ENCODE measurements at regions not wholly inside any gene's neighbourhood (a gene's known extent, or its start where the extent isn't known, plus 50 kb on each side); places are given as distances from the start of the nearest gene placed in this dataset.

DNA sequence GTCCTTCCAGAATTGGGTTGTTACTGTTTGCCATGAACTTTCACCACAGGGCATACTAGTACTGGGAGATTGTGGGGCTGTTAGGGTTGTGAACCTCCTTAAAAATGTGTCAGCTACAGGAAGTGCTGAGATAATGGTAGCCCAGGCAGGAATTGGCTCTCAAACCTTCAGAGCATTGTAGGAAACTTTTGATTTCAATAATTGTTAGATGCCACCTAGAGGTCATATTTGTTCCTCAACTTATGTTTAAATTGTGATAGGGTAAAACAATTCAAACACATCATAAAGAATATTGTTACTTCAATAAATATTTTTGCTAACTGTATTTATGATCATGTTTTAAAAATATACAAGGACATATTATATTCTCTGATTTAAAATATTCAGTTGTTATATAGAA lies 594.6 kb downstream of the ADCYAP1 start:
- Histone ChIP-seq H3K4me3 (no peak overlapping the region), H3K4me1 (no peaks in the 10 kb centered on the region), H3K9me3 (no peaks in the 10 kb centered on the region), H3K36me3 (no peaks in the 10 kb centered on the region), H3K27me3 (no peaks in the 10 kb centered on the region), H3K27ac (no peak overlapping the region)
- DNase-seq: no peak
- TF ChIP-seq POLR2A (IDR thresholded peaks at IDR 0.05): no peak
- TF ChIP-seq CTCF (IDR thresholded peaks at IDR 0.05): peak in 1 of 6 experiments; percentile 8
- intact Hi-C loops (cut with DNase I): no loop called here

DNA sequence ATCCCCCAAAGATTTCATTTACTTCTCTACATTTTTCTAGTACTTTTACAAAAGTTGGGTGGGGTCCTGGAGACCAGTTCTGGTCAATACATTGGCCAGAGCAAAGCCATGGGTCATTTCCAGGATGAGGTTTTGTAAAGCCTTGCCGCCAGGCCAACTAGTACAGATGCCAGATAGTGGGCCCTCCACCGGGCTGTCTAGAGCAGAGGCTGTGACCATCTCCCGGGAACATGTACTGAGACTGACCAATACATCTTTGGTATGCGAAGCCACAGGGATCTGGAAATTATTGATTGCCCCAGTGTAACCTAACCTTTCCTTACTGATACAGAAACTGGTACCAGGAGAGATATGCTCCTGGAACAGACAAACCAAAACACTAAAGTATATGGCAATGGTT lies 599.2 kb downstream of the ADCYAP1 start:
- Histone ChIP-seq H3K27me3 (no peaks in the 10 kb centered on the region), H3K27ac (no peak overlapping the region), H3K9me3 (no peaks in the 10 kb centered on the region), H3K4me3 (no peak overlapping the region), H3K4me1 (peaks cover 0 to 14% (median 0%) of the 10 kb centered on the region in 3 donors), H3K36me3 (no peaks in the 10 kb centered on the region)
- DNase-seq: no peak
- no peak for TF ChIP-seq CTCF (IDR thresholded peaks at IDR 0.05)
- no peak for TF ChIP-seq POLR2A (IDR thresholded peaks at IDR 0.05)
- intact Hi-C loops (cut with DNase I): no loop called here
- 83 to 100% methylated on average over 2 of the region's 4 CpGs for WGBS, 2 donors

DNA sequence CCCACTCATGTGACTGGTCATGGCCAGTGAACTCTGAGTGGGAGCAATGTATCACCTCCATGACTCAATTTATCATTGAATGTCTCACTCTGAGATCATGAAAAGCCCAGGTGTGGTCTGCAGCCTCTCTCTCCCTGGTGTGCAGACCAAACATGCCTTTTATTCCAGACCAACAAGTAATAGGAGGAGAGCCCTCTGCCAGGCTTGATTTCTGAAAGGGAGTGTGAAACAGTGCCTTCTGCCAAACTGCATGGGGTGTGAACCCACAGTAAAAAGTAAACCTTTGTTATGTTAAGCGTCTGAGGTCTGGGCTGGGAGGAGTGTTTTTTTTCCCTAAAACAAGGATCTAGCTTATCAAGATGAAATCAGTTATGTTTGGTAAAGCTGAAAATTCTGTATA lies 601.2 kb downstream of the ADCYAP1 start:
- intact Hi-C loops (cut with DNase I): no loop called here
- DNase-seq: no peak
- Histone ChIP-seq H3K9me3 (no peaks in the 10 kb centered on the region), H3K27me3 (no peaks in the 10 kb centered on the region), H3K4me1 (peaks cover 0 to 14% (median 0%) of the 10 kb centered on the region in 3 donors), H3K36me3 (no peaks in the 10 kb centered on the region), H3K27ac (no peak overlapping the region), H3K4me3 (no peak overlapping the region)
- WGBS, 2 donors: 35 to 43% methylated on average over 1 of the region's 1 CpG
- no peak for TF ChIP-seq CTCF (IDR thresholded peaks at IDR 0.05)
- no peak for TF ChIP-seq POLR2A (IDR thresholded peaks at IDR 0.05)

DNA sequence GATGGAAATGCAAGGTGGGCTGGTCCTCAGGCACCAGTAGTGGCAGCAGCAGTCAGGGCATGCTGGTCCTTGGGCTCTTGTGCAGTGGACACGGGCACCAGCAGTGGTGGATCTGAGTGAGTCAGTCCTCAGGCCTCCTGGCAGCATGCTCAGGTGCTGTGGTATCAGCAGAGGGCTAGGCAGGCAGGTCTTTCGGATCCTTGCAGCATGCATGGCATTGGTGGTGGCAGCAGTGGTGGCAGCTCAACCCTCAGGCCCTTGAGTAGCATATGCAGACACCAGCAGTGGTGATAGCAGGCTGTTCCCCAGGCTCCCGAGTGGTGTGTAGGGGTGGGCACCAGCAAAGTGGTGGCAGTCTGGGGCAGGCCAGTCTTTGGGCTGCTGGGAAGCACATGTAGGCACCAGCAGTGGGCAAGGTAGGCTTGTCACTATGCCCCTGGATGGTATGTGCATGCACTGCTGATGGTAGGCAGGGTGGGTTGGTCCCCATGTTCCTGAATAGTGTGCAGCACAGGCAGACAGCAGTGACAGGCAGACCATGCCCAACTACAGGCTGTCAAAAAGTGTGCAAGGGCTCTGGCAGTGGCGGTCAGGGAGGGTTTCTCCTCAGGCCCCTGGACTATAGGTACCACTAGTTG lies 606.0 kb downstream of the ADCYAP1 start:
- intact Hi-C loops (cut with DNase I): no loop called here
- Histone ChIP-seq H3K9me3 (no peaks in the 10 kb centered on the region), H3K27ac (no peak overlapping the region), H3K4me1 (peaks cover 0 to 30% (median 0%) of the 10 kb centered on the region in 3 donors), H3K36me3 (no peaks in the 10 kb centered on the region), H3K27me3 (no peaks in the 10 kb centered on the region), H3K4me3 (no peak overlapping the region)
- 55 to 89% methylated on average over 2 to 3 of the region's 4 CpGs for WGBS, 2 donors
- no peak for TF ChIP-seq CTCF (IDR thresholded peaks at IDR 0.05)
- no peak for TF ChIP-seq POLR2A (IDR thresholded peaks at IDR 0.05)
- DNase-seq: no peak

GRCh38 chr18:1511619-1512311 lies 607.1 kb downstream of the ADCYAP1 start:
- DNase-seq: no peak
- TF ChIP-seq CTCF (IDR thresholded peaks at IDR 0.05) (no peak), POLR2A (IDR thresholded peaks at IDR 0.05) (no peak)
- Histone ChIP-seq H3K4me1 (peaks cover 0 to 19% (median 0%) of the 10 kb centered on the region in 3 donors), H3K27me3 (no peaks in the 10 kb centered on the region), H3K9me3 (no peaks in the 10 kb centered on the region), H3K27ac (no peak overlapping the region), H3K4me3 (no peak overlapping the region), H3K36me3 (no peaks in the 10 kb centered on the region)
- intact Hi-C loops (cut with DNase I): no loop called here
- WGBS, 2 donors: 23 to 39% methylated on average over 4 to 5 of the region's 7 CpGs

Measured in esophagus squamous epithelium (tissue), 5 donors.